ENCODE measurements at regions not wholly inside any gene's neighbourhood (a gene's known extent, or its start where the extent isn't known, plus 50 kb on each side); places are given as distances from the start of the nearest gene placed in this dataset.

DNA sequence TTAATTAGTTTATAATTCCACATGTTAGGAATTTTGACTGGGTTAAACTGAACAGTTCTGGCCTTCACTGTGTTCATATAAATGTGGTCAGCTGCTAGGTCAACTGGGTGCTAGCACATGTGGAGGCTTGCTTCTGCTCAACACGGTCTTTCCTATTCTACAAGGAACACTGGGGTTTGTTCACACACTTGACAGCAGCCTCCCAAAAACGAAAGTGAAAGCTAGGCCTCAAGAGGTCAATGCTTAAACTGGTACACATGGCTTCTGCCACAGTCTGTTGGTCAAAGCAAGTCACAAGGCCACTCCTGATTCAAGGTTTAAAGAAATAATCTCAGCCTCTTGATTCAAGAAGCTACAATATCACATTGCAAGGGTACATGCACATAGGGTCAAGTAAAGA lies 126.5 kb downstream of the QDPR start:
- Histone ChIP-seq H3K27ac (ENCODE audit: low read depth in 1 of 2, low read length in 2 of 2) (no peak overlapping the region), H3K36me3 (ENCODE audit: insufficient read depth, low read length) (no peaks in the 10 kb centered on the region), H3K9me3 (ENCODE audit: control insufficient read depth in 1 of 2, insufficient read depth in 1 of 2, low read length in 2 of 2) (no peaks in the 10 kb centered on the region), H3K27me3 (ENCODE audit: control insufficient read depth in 1 of 2, insufficient read depth in 2 of 2, low read length in 2 of 2) (no peaks in the 10 kb centered on the region), H3K4me1 (ENCODE audit: insufficient read depth, low read length) (peaks cover 8% of the 10 kb centered on the region), H3K4me3 (ENCODE audit: low read length) (no peak overlapping the region)
- DNase-seq (peak in 4 of 14 experiments; percentile 15 to 60 (median 40)), ATAC-seq (ENCODE audit: poor library complexity) (no peak)
- peaks cover 24% of the 10 kb centered on the region for H3K4me1 Mint-ChIP-seq (ENCODE audit: low read depth)
- peak overlapping the region; percentile 3 for H3K4me3 Mint-ChIP-seq
- TF ChIP-seq, protein P1, sequence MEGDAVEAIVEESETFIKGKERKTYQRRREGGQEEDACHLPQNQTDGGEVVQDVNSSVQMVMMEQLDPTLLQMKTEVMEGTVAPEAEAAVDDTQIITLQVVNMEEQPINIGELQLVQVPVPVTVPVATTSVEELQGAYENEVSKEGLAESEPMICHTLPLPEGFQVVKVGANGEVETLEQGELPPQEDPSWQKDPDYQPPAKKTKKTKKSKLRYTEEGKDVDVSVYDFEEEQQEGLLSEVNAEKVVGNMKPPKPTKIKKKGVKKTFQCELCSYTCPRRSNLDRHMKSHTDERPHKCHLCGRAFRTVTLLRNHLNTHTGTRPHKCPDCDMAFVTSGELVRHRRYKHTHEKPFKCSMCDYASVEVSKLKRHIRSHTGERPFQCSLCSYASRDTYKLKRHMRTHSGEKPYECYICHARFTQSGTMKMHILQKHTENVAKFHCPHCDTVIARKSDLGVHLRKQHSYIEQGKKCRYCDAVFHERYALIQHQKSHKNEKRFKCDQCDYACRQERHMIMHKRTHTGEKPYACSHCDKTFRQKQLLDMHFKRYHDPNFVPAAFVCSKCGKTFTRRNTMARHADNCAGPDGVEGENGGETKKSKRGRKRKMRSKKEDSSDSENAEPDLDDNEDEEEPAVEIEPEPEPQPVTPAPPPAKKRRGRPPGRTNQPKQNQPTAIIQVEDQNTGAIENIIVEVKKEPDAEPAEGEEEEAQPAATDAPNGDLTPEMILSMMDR (IDR thresholded peaks at IDR 0.05): no peak
- ChIA-PET POLR2A (interaction anchor here (0.7 kb wide), 1 partner anchor 1517 kb away, joined by 3 read pairs; no protein-coding TSS in a partner anchor), CTCF (no interaction called here)
- no peak overlapping the region for H3K27ac Mint-ChIP-seq
- no peaks in the 10 kb centered on the region for H3K27me3 Mint-ChIP-seq
- intact Hi-C loops (cut with DNase I, micrococcal nuclease): no loop called here
- no peaks in the 10 kb centered on the region for H3K36me3 Mint-ChIP-seq (ENCODE audit: low read depth)
- peaks cover 7% of the 10 kb centered on the region for H3K9me3 Mint-ChIP-seq

DNA sequence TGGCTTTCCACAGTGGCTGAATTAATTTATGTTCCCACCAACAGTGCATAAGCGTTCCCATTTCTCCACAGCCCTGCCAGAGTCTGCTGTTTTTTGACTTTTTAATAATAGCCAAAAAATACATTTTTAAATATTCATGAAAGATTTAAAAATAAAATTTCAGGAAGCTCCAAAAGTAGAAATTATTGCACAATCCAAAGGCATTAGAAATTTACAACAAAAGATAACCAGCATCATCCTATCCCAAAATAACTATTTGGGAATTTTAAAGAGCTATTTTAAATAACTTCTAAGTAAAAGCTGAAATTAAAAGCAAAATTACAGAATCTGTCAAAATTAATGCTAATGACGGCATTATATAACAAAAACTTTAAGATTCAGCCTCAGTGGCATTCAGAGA lies 131.5 kb downstream of the QDPR start:
- no peak for ATAC-seq (ENCODE audit: poor library complexity)

DNA sequence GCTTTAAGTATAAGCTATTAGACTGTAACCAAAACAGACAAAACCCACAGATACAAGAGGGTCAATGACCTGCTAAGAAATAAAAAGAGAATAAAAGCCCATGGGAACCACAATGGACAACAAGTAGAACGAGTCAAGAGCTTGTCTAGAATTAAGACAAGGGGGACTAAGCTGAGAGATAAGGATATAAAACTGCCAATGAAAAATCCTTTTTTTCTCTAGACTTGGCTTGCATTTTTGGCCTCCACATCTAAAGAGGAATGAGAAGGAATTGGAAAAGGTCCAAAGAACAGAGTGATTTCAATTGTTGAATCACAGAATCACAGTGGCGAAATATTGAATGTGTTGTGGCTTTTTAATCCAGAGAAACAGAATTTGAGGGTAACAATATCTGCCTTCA lies 135.7 kb downstream of the QDPR start:
- Mint-ChIP-seq H3K27me3 (peaks cover 4% of the 10 kb centered on the region), H3K36me3 (ENCODE audit: low read depth) (no peaks in the 10 kb centered on the region), H3K9me3 (no peaks in the 10 kb centered on the region), H3K27ac (no peak overlapping the region), H3K4me1 (ENCODE audit: low read depth) (no peaks in the 10 kb centered on the region), H3K4me3 (no peak overlapping the region)
- no peak overlapping the region for H3K4me3 ChIP-seq (ENCODE audit: low read length)
- POLR2A ChIA-PET: no interaction called here
- no peaks in the 10 kb centered on the region for H3K4me1 ChIP-seq (ENCODE audit: insufficient read depth, low read length)
- no peak for DNase-seq
- no peaks in the 10 kb centered on the region for H3K27me3 ChIP-seq (ENCODE audit: control insufficient read depth in 1 of 2, insufficient read depth in 2 of 2, low read length in 2 of 2)
- TF ChIP-seq, protein P1 (IDR thresholded peaks at IDR 0.05): no peak
- no peak overlapping the region for H3K27ac ChIP-seq (ENCODE audit: low read depth in 1 of 2, low read length in 2 of 2)
- no peaks in the 10 kb centered on the region for H3K36me3 ChIP-seq (ENCODE audit: insufficient read depth, low read length)
- intact Hi-C loops (cut with DNase I, micrococcal nuclease): no loop called here
- no peak for ATAC-seq (ENCODE audit: poor library complexity)
- no peaks in the 10 kb centered on the region for H3K9me3 ChIP-seq (ENCODE audit: control insufficient read depth in 1 of 2, insufficient read depth in 1 of 2, low read length in 2 of 2)
- CTCF ChIA-PET: no interaction called here

More for the DNA sequence above, 131.5 kb downstream of the QDPR start:
- no peaks in the 10 kb centered on the region for H3K9me3 Mint-ChIP-seq
- H3K27me3 Mint-ChIP-seq: peaks cover 4% of the 10 kb centered on the region
- ChIA-PET POLR2A (no interaction called here), CTCF (interaction anchor here (1.0 kb wide), 1 partner anchor 10 kb away, joined by 4 read pairs; no protein-coding TSS in a partner anchor)
- no peak for DNase-seq
- Histone ChIP-seq H3K4me1 (ENCODE audit: insufficient read depth, low read length) (peaks cover 5% of the 10 kb centered on the region), H3K27me3 (ENCODE audit: control insufficient read depth in 1 of 2, insufficient read depth in 2 of 2, low read length in 2 of 2) (no peaks in the 10 kb centered on the region), H3K27ac (ENCODE audit: low read depth in 1 of 2, low read length in 2 of 2) (no peak overlapping the region), H3K9me3 (ENCODE audit: control insufficient read depth in 1 of 2, insufficient read depth in 1 of 2, low read length in 2 of 2) (no peaks in the 10 kb centered on the region), H3K4me3 (ENCODE audit: low read length) (no peak overlapping the region), H3K36me3 (ENCODE audit: insufficient read depth, low read length) (no peaks in the 10 kb centered on the region)
- H3K4me1 Mint-ChIP-seq (ENCODE audit: low read depth): peaks cover 11% of the 10 kb centered on the region
- no peaks in the 10 kb centered on the region for H3K36me3 Mint-ChIP-seq (ENCODE audit: low read depth)
- H3K27ac Mint-ChIP-seq: no peak overlapping the region
- intact Hi-C loops (cut with DNase I, micrococcal nuclease): no loop called here
- TF ChIP-seq, protein P1 (IDR thresholded peaks at IDR 0.05): no peak
- no peak overlapping the region for H3K4me3 Mint-ChIP-seq

Measured in CD4-positive, alpha-beta T cell (primary cell).